Activated CD8-positive, alpha-beta memory T cell treated with anti-CD3 and anti-CD28 coated beads, Interleukin-2, amount 50 U/mL, for 24 hours (primary cell): ENCODE measurements at regions not wholly inside any gene's neighbourhood (a gene's known extent, or its start where the extent isn't known, plus 50 kb on each side); places are given as distances from the start of the nearest gene placed in this dataset.
"Not testable (repeated sequence)": the region's sequence is repeated elsewhere in the genome, so short reads cannot be mapped to it uniquely, and the experiment has no call there.

Experiments used
- DNase-seq: peaks from one replicate; pipeline ENCODE4 v3.0.0-alpha.2; 2020; ENCODE audit errors: extremely low read depth

DNA sequence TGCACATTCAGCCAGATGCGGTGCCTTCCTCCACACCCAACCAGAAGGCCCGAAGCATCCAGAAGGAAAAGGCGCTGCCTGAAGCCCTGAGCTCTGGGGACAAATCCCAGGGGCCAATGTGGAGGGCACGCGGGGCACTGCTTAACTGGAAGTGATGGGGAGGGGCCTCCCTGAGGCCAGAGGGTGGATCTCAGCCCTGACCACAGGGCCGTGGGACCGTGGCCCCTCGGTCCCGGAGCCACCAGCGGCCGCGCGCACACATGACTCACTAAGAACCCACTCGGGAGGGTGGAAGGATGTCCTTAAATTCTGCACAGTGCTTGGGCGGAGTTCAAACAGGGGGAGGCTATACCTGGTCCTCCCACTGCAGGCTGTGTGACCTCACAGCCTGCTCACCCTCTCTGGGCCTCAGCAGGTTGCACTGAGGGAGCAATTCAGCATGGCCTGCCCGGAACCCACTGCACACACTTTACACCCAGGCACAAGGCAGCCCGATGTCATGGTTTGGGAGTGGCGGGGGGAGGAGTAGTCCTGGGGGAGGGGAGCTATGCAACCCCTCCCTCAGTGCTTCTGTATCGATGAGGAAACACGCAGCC lies 89.5 kb downstream of the RFLNA start:
- no peak for DNase-seq

DNA sequence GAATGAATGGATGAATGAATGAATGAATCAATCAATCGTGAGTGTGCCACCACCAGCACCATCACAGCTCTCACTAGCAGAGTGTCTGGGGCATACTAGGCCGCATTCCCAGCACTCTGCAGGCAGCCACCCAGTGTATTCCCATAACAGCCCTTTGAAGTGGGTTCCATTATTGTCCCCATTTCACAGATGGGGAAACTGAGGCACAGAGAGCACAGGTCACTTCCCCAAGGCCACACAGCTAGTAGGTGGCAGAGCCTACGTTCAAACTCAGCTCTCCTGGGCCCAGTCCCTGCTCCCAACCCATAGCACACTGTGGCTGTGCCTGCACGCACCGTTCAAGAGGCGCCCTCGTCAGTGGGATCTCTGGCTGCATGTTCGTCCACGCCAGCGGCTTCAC lies 88.1 kb downstream of the RFLNA start:
- no peak for DNase-seq

DNA sequence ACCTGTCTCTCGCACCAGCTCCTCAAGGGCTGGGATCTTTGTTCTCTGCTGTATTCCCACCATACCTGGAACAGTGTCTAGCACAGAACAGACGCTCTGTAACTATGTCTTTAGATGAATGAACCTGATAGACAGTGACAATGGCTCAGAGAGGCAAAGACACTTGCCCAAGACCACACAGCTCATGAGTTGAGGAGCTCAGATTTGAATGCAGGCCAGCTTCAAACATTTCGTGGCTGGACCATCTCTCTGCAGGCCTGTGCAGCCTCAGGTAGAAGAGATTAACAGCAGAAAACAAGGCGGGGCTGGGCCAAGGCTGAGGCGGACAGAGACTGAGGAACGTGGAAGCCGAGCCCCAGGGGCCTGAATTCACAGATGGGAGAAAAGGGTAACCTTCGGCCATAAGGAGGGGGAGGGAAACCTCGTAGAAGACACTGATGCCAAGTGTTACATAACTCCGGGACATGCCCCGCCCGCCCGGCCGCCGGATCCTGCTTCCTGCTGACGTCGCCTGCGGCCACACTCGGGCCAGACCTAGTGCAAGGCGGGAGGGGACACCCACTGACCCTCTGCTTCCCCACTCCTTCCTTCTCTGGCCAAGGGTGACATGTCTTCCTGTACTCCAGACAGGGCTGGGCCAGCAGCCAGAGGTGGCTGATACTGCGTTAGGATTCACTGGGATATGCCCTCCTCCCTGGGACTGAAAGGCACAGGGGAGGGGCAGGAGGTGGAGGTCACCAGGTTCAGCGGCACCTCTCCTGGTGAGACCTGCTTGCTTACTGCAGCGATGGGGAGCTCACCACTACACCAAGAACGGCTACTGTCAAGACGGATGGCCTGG lies 86.8 kb downstream of the RFLNA start:
- DNase-seq = no peak

DNA sequence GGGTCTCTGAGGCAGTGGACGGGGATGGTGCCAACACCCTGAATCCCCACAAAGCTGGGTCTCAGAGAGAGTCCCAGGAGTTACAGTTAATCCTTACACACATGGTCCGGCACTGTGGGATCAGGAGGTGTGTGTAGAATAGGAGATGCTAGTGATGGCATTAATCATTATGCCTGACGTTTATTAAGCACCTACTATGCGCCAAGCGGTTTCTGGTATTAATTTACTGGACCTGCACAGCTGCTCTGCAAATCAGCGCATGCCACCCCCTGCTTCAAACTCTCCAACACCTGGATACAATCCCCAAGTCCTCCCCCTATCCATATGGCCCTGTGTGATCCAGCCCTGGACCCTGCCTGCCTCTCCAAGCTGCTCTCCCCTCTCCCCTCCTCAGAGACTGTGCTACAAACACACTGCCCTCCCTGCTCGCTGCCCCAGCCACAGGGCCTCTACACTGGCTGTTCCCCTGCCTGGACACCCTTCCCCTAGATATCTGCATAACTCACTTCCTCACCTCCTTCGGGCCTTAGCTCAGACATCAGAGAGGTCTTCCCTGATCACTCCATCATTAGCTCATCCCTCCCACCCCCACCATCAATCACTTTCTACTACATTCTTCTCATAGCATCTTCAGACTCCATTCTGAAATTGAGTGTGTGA lies 86.0 kb downstream of the RFLNA start:
- DNase-seq = no peak

DNA sequence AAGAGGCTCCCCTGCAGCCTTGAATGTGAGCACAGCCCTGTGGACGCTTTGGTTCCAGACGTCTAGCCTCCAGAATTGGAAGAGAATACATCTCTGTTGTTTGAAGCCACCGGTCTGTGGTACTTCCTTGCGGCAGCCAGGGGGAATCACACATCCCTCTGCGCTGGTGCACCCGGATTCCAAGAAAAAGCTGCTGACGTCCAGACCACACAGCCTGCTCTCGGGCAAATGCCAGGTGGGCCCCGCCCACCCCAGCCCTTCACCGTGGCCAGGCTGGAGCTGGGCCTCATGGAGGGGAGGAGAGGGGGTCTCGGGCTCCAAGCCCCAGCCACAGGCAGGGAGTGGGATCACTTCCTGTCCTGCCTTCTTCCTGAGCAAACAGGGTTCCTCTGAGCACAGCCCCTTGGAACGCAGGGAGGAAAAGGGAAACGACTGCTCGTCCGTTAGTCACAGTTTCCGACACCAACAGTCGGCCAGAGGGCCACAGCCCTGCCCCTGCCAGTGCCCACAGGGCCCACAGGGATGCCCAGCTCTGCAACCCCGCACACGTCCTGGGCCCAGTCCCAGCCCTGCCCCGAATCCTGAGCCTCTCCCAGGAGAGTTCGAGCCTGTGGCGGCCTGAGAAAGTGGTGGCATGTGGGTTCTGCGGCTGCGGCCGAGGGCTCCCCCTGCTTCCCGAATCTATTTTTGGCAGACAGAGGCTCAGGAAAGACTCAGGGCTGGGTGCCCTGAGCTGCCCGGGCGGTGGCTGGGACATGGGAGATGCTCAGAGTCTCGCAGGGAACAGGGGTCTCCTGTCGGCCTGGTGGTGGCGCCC lies 85.3 kb downstream of the RFLNA start:
- no peak for DNase-seq

DNA sequence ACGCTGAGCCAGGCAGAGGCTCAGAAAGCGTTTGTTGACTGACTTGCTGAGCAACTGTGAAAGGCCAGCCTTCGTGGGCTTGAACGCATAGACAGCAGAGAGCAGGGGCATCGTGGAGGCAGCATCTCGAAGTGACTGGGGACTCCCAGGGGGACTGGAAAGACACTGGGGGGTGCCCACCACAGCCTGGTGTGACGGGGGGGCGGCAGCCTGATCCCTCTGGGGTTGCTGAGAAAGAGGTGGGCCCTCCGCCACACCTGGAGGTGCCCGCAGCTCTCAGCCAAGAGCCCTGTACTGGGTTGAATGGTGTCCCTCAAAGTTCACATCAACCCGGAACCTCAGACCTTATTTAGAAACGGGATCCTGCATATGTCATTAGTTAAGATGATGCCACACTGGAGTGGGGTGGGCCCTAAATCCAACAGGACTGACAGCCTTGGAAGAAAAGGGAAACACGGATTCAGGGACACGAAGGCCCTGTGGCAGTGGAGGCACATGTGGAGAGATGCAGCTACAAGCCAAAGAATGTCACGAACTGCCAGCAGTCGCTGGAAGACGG lies 84.6 kb downstream of the RFLNA start:
- no peak for DNase-seq

DNA sequence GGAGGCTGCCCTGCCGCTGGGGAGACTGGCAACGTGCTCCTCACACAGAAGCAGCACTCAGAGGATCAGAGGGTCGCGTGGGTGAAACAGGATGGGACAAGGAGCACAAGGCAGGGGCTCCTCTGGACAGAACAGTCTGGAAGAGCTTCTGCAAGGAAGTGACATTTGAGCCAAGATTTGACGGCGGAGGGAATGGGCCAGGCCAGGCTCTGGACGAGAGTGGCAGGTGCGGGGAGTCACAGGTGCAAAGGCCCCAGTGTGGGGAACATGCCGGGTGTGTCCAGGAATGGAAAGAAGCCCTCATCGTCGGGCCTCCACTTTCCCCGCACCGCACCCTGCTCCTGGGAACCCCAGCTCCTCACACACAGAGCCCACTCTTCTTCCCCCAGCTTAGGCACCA lies 84.0 kb downstream of the RFLNA start:
- no peak for DNase-seq

DNA sequence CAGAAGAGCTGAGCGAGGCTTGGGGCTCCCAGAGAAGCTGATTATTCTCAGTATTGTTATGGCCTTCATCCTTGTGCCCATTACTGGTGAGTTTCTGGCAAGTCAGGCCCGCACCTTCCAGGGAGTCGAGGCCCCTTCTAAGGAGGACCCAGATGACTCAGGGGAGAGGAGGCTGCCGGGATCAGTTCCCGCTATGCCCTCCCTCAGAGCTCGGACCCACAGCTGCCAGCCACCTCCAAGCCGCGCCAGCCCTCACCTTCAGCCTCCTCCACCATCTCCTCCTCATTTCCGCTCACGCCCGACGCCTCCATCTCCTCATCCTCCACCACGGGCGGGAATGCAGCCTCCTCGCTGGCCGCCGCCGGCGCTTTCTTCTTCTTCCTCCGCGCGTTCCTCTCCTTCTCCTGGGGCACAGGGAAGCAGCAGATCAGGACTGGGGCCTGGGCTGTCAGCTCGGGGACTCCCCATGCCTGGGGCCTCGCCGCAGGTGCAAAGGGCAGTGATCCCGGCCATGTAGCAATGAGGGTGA lies 83.2 kb downstream of the RFLNA start:
- no peak for DNase-seq

DNA sequence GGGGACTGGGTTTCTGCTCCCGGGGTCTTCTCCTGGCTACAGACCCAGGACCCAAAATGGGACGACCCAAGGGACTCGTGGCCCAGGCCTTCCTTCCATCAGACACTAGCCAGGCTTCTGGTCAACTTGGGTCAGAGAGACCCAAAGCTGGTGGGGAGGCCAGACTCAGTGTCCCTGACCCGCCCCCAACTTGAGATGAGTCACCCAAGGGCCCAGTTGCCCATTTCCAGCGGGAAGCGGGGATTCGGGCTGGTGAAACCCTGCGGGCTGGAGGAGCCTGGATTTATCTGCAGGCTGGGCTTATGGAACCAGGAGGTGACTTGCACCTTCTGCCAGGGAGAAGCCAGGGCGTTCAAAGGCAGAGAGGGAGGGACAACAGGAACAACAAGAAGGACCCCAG lies 81.5 kb downstream of the RFLNA start:
- DNase-seq = no peak

DNA sequence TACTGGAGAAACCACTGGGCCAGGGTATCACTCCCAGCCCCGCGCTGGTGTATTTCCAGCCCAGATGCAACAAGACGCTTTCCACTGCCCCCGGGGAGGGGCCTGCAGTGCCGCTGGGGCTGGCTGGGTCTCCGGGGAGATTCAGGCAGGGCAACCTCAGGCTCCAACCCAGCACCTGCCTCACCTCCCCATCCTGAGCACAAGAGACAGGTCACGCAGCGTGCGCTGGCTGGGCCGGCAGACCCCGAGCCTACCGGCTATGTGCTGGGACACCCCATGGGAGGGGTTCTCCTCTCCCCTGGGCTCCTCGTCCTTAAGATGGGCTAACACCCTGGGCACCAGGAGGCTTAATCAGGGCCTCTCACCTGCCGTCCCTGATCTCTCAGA lies 80.9 kb downstream of the RFLNA start:
- DNase-seq = no peak

DNA sequence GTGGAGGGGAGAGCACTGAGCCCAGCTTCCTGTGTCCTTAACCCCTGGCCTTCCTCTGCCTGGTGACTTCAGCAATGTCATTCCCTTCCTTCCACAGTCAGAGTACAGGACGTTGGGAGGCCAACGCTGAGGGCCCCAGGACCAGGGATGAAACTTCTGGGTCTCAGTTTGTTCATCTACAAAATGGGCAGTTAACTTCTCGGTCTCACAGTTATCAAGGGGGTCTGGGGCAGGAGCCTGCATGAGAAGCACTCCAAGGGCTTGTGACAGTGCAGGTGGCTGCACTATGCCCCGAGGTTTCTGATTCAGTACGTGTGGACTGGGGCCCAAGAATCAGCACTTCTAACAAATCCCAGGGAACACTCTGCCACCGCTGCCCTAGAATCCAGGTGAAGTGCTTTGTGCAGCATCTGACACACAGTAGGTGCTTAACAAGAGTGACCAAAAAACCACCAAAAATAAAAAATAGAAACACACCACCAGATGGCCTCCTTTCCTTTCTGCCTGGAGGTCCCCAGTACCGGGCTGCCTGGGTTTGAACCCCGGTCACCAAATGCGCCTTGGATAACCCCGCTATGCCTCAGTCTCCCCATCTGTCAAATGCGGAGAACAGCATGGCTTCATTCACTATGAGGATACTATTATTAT lies 80.4 kb downstream of the RFLNA start:
- DNase-seq = no peak

DNA sequence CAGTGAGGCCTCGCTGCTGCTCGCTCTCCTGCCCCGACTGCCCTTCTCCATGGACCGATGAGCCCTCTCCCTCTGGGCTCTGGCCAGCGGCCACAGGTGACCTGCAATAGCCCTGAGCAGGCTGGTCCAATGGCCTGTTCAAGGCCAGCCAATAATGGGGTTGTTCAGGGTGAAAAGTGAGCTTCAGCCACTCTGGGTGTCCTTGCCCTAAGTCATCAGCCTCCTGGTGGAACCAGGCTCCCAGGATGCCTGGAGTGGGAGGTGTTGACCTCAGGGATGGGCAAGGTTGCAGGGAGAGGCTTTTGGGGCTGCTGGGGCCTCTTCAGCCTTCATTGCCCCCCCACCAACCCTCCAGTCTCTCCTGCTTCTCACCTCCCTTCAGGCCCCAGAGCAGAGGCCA lies 79.7 kb downstream of the RFLNA start:
- DNase-seq = no peak

DNA sequence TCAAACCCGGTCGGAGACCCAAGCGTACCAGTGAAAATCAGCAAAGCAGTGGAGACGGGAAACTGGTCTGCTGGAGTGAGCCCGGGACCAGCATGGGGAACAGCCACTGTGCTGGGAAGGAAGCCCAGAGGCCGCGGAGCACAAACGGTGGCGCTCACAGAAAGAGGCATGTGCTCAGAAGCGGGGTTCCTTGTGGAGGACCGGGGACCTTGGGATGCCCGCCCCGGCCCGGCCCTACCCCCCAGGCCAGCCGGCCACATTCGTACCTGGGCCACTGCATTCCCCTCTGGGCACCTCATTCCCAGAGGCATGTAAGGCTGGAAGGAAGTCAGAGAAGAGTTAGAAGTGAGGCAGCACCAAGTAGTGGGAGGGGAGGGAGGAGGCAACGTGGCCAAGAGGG lies 79.3 kb downstream of the RFLNA start:
- DNase-seq = no peak

DNA sequence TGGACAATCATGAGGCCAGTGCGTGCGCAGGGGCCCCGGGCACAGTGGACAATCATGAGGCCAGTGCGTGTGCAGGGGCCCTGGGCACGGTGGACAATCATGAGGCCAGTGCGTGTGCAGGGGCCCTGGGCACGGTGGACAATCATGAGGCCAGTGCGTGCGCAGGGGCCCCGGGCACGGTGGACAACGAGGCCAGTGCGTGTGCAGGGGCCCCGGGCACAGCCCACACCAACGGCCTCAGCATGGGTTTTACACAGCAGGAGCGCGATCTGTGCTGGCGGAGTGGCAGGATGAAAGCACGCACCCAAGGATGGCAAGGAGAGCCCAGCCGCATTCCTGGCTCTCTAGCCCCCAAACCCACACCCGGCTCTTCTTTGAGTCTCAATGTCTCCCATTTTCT lies 78.8 kb downstream of the RFLNA start:
- not testable (repeated sequence) for DNase-seq

DNA sequence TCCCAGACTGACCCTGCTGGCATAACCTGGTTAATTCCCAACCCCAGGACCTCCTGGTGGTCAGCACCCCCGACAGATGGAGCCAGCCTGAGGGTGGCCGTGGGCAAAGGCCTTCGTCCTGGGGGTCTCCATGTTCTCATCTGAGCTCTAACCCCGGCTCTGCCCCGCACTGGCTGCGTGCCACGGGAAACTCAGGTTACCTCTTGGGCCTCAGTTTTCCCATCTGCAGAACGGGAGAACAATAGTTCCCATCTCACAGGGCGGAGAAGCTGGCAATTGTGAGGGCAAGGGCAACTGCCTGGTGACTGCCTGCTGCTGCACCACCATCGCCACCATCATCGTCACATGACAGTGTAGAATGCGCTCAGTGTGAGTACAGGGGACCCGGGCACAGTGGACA lies 77.9 kb downstream of the RFLNA start:
- DNase-seq = no peak

DNA sequence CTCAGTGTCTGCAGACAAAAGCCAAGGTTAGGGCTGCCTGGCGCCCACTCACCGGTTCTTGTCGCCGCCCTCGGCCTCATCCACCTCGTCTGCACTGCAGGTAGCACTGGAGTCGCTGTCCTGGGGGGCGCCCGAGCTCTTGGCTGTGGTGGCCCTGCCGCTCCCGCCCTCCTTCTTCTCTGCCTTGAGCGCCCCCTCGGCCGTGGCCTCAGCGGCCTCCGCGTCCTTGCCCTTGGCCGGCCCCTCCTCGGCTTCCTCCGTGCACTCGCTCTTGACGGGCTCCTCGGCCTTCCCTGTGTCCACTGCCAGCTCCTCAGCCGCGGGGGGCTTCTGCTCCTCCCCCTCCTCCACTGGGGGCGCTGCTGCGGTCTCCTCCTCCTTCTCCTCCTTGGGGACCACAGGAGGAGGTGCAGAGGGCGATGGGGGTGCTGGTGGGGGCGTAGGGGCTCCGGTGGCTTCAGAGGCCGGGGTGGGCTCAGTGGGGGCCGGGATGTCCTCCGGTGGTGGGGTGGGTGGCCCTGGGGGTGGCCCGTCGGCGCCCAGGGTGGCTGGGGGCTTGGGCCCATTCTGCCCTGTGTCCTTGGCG lies 77.2 kb downstream of the RFLNA start:
- no peak for DNase-seq

DNA sequence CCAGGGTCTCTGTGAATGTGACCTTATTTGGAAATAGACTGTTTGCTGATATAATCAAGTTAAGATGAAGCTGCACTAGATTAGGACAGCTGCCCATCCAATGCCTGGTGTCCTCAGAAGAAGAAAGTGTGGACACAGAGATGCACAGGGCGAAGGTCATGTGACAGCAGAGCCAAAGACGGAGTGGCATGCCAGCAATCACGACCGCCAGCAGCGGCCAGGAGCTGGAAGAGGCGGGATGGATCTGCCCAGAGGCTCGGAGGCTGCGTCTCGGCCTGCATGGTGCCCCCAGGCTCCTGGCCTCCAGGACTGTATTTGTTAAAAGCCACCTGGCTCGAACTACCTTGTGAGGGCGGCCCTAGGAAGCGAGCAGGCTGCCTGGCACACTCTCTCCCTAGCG lies 76.5 kb downstream of the RFLNA start:
- DNase-seq = no peak

DNA sequence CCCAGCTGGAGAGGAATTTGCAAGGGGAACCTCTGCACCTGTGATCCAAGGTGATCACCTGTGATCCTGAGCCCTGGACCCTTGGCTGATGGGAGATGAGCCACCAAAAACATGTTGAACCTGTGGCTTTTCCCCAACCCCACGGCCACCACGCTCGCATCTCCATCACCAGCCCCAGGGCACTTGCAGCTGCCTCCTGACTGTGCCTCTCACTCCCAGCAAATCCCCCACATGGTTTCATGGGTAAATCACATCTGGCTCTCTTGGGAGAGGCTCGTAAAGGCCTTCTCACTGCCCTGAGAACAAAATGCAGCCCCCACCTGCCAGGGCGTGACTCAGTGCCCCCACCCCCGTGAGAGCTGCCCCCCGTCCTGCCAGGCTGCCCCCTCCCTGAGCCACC lies 76.0 kb downstream of the RFLNA start:
- DNase-seq = no peak

DNA sequence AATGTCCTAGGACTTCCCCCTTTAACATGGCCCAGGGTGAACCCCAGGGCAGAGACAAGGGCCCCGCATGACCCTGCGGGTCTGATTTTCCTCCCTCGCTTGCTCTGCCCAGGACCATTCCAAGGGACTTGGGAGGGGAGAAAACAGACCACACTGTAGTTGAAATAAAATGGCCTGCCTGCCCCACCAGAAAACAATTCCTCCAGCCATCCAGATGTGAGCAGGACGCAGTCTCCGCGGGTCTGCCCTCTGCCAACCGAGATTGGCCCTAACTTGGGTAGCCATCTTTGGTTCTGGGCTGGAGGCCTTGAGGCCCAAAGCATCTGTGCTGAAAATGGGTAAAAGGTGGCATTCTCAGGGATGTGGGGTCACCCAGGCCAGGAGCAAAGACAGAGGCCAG lies 75.5 kb downstream of the RFLNA start:
- DNase-seq = no peak

DNA sequence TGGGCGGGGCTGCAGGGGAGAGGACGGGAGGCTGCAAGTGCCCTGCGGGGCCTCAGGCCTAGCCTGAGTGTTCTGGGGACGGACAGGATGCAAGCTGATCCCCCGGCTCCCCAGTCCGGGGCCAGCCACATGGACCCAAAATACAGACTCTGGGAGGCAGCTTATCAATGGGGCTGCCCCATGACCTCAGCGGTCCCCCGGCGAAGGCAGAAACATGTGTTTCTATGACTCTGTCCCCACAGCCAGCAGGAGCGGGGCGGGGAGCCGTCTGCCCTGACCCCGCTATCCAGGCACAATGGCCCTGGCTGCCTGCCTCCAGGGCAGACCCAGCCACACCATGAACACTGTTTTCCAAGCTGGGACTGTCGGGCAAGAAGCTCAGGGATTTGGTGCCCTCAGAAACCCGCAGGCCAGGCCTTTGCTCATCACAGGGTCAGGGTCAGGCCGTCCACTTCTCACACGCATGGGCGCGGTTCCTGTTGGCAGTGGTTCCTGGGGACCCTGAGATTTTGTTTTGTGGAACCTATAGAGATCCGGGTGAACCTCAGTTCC lies 75.0 kb downstream of the RFLNA start:
- no peak for DNase-seq
